GM18951 (cell line): ENCODE measurements at regions not wholly inside any gene's neighbourhood (a gene's known extent, or its start where the extent isn't known, plus 50 kb on each side); places are given as distances from the start of the nearest gene placed in this dataset.
"Not testable (repeated sequence)": the region's sequence is repeated elsewhere in the genome, so short reads cannot be mapped to it uniquely, and the experiment has no call there.

Experiments used
- POLR2A ChIP-seq: IDR thresholded peaks from 4 replicates; pipeline ENCODE4 v1.6.1; 2011; ENCODE audit warnings: mild to moderate bottlenecking; ENCODE audit not compliant: insufficient read length, insufficient read depth; ENCODE audit errors: extremely low read depth
- in situ Hi-C: fragments of 300-500 bp; cut with MboI; formaldehyde crosslinking; loops from one replicate; pipeline ENCODE4 v1.12.0; 2022; ENCODE audit warnings: low sequenced_read_pairs, mixed read lengths, inconsistent platforms; ENCODE audit not compliant: unreplicated experiment

DNA sequence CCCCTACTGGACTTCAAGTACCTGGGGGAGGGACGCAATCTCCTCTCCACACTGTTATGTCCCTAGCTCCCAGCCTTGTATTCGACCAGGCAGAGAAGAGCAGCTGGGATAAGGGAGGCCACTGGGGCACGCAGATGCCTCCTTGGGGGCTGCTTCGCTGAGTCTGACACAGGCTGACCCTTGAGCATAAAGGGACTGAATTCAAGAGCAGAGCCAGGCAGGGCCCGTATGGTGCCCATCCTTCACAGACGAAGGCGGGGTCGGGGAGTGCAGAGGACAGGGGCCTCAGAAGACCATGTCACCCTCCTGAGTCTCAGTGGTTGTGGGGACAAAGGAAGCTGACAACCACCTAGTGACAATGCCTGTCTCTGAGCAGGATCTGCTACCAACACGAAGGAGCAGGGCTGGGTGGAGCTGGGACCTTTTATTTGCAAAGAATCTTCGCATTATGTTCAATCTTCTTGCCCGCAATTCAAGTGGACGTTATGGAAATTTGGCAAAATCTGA lies 124.6 kb downstream of the TUBA3C start:
- no peak for TF ChIP-seq POLR2A
- in situ Hi-C loops = no loop called here

DNA sequence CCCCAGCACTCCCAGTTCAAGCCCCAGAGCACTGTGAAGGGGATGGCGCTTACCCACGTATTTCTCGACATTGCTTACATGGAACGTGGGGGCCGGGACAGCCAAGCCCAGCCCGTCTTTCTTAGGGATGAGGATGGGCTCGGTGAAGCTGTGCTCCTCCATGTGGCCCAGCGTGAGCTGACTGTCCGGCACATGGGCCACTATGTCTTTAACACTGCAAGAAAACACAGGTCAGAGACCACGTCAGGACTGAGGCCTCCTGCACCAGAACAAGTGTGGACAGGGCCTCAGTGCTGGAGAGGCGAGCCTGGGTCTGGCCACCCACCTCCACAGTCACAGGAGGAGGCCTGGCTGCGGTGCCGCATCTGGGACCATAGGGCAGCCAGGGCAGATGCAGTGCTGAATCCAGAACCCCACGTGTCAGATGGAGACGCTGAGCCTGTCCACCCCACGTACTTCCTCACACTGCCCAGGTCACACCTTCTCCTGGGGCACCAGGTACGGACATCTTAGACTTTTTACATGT lies 125.2 kb downstream of the TUBA3C start:
- in situ Hi-C loops = no loop called here
- TF ChIP-seq POLR2A = no peak

DNA sequence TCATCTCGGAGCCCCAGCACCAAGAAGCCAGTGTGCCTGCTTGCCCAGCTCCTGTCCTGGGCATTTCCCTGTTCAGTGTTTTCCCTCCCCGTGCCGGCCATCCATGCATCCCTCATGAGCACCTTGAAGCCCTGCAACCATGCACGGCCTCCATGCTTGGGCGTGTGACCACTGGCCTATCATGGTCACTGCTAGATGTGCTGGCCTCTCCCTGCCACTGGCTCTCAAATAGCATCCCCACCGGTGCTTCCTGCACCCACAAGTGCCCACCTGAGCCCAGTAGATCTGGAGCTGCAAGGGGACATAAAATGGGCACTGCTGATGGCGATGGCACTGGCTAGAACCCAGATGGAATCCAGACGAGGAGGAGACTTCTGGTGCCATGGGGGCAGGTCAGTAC lies 126.0 kb downstream of the TUBA3C start:
- in situ Hi-C loops = no loop called here
- TF ChIP-seq POLR2A = no peak

DNA sequence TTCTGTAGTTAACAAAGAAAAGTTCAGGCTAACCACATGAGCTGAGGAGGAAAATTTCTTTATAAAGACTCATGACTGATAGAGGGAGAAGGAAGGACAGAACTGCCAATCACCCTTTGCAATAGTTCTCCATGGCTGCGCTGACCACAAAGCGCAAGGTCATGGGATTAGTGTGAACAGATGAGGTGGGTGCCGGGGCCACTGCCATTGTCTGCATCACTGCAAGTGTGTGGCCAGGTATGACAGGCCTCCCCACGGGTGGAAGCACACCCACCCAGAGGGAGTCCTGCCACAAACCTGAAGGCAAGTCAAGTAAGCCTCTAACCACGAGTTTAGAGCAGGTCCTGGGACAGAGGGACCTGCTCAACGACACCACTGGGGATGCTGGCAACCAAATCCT lies 128.1 kb downstream of the TUBA3C start:
- no peak for TF ChIP-seq POLR2A
- in situ Hi-C loops = no loop called here

DNA sequence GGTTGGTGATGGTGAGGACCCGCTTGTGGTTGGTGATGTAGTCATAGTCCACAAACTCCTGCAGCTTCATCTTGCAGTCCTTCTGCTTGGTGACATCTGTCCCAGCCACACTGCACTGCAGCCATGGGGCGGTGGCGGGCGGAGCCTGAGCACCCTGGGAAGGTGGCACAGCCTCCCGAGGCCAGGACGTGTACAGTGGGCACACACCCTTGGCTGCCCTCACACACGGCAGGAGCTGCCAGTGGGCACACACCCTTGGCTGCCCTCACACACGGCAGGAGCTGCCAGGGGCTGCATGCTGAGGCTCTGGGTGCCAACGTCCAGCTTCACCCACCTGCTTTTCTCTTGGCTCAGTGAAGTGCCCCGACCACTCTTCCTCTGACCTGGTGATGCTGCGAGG lies 128.7 kb downstream of the TUBA3C start:
- in situ Hi-C loops = no loop called here
- TF ChIP-seq POLR2A = no peak

DNA sequence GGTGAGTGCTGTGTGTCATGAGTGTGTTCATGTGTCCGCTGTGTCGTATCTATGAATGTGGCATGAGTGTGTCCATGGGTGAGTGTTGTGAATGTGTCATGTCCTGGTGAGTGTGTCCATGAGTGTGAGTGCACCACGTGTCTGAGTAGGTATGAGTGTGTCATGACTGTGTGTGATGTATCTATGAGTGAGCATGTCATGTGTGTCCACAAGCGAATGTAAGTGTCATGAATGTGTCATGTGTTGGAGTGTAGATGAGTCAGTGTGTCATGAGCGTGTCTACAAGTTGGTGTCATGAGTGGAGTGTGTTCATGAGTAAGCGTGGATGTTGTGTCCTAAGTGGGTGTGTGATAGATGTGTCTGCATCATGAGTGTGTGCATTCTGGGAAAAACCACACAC lies 129.4 kb downstream of the TUBA3C start:
- in situ Hi-C loops = no loop called here

DNA sequence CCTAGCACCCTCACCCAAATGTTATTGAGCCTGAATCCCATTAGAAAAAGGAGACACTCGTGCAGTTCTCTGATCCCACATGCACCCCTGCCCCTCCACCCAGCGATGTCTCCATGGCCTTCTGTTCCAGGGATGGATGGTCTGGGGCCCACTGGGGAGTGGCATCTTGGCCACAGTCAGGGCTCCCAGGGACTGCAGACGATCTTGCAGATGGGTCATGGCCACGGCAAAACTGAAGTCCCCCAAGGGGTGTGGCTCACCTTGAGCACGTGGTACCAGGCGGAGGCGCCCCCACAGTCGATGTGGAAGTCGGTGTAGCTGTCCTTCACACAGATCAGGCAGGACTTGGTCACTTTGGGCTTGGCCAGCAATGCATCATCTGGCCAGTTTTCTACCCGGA lies 130.7 kb downstream of the TUBA3C start:
- no peak for TF ChIP-seq POLR2A
- in situ Hi-C loops = no loop called here

More for the DNA sequence above, 129.4 kb downstream of the TUBA3C start:
- TF ChIP-seq POLR2A = no peak

DNA sequence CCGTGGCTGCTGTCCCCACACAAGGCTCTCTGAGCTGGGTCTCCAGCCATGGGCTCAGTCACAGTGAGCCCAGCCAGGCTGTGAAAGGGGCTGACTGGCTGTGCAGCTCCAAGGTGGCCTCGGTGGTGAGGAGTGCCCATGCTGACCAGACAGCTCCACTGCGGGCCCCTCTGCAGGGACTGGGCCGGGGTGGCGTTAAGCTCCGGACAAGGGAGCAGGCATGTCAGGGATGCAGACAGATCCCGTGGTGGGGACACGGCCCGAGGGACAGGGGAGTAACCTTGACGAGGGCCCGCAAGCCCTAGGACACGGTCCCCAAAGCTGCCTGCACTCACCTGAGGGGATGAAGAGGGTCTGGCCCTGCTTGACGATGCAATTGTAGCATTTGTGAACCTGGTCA lies 132.0 kb downstream of the TUBA3C start:
- in situ Hi-C loops = not testable (repeated sequence)

DNA sequence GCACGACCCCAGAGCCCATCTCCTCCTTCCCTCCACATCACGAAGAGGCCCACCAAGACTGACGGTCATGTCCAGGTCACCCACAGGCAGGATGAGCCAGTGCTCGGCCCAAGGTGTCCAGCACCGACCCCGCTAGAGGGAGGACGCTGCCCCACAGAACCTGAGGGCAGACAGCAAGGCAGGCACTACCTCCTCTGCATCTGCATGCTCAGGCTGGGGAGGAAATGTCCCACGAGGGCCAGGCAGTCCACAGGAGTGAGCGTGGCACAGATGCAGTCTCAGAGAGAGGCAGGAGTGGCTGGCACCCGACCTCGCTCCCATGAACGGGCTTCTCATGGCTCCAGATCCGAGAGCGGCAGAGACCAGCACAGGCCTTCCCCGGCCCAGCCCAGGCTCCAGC lies 133.2 kb downstream of the TUBA3C start:
- in situ Hi-C loops = no loop called here
- no peak for TF ChIP-seq POLR2A

DNA sequence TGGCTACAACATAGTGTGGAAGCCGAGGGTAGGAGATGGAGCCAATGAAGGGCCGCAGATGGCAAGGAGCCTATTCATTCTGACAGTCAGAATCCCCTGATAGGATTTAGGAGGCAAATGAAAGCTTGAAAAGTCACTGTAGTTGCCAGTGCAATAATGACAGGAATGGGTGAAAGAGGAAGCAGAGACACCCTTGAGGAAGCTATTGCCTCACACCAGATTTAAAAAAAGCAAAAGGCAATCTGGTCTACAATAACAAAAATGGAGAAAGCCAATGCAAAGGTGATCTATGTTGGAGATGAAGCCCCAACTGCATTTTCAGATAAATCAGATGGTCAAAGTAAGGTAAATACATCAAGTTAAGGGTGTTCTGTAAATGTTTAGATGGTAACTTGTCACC lies 158.5 kb downstream of the TUBA3C start:
- in situ Hi-C loops = no loop called here
- no peak for TF ChIP-seq POLR2A

DNA sequence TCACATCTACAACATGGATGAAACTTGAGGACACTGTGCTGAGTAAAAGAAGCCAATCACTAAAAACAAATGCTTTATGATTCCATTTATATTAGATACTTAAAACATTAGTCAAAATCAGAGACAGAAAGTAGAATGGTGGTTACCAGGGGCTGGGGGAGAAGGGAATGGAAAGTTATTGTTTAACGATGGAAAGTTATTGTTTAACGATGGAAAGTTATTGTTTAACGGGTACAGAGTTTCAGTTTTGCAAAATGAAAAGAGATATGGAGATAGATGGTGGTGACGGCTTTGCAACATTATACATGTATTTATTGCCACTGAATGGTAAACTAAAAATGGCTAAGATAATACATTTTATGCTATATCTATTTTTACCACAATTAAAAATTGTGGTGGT lies 160.6 kb downstream of the TUBA3C start:
- in situ Hi-C loops = no loop called here
- no peak for TF ChIP-seq POLR2A

DNA sequence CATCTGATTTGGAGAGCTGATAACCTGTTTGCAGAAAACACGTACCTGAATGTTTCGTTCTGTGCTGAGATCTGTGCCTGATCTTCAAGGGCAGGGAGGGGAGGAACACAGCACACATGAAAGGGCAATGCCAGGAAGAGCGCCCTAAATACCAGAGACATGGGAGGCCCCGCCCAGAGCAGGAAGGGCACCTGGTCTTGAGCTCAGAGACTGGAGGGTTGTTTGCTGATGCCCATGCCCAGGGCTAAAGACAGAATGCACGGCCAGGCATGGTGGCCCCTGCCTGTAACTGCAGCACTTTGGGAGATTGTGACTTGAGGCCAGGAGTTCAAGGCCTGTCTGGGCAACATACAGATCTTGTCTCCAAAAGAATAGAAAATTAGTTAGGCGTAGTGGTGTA lies 183.2 kb downstream of the TUBA3C start:
- no peak for TF ChIP-seq POLR2A
- in situ Hi-C loops = no loop called here

DNA sequence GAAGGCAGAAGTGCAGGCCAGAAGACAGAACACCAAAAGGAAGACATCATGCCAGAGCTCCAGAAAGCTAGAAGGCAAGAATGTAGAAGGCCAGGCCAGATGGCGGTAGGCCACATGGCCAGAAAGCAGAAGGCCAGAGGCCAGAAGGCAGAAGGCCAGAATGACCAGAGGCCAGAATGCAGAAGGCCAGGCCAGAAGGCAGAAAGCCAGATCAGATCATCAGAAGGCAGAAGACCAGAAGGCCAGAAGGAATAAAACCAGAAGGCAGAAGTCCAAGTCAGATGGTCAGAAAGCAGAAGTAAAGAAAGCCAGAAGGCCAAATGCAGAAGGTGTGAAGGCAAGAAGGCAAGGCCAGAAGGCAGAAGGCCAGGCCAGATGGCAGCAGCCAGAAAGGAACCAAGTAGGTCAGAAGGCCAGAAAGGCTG lies 185.0 kb downstream of the TUBA3C start:
- in situ Hi-C loops = no loop called here

DNA sequence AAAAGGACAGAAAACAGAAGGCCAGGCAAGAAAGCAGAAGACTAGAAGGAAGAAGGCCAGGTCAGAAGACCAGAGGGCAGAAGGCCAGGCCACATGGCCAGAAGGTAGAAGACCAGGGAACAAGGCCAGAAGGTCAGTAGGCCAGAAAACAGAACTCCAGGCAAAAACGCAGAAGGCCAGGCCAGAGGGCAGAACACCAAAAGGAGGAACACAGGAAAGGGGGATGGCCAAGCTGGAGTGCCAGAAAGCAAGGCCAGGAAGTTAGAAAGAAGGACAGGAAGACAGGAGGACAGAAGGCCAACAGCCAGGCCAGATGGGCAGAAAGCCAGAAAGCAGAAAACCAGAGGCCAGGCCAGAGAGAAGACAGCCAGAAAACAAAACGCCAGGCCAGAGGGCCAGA lies 185.4 kb downstream of the TUBA3C start:
- in situ Hi-C loops = no loop called here
- TF ChIP-seq POLR2A = no peak

More for the DNA sequence above, 185.0 kb downstream of the TUBA3C start:
- TF ChIP-seq POLR2A = no peak
